Loucy (cell line): ENCODE measurements at regions not wholly inside any gene's neighbourhood (a gene's known extent, or its start where the extent isn't known, plus 50 kb on each side); places are given as distances from the start of the nearest gene placed in this dataset.

Experiments
- EZH2phosphoT487 ChIP-seq: fragments of 200-600 bp; IDR thresholded peaks from 2 replicates; pipeline ENCODE4 v1.6.1; 2018; ENCODE audit warnings: antibody characterized with exemption, mild to moderate bottlenecking, moderate library complexity, borderline replicate concordance
- TF ChIP-seq, protein P1 (sequence below): fragments of 200-600 bp; sonication (generic); conservative IDR thresholded peaks from 2 replicates; pipeline ENCODE4 v1.5.1; 2014; ENCODE audit warnings: mild to moderate bottlenecking, antibody characterized with exemption, low read length

DNA sequence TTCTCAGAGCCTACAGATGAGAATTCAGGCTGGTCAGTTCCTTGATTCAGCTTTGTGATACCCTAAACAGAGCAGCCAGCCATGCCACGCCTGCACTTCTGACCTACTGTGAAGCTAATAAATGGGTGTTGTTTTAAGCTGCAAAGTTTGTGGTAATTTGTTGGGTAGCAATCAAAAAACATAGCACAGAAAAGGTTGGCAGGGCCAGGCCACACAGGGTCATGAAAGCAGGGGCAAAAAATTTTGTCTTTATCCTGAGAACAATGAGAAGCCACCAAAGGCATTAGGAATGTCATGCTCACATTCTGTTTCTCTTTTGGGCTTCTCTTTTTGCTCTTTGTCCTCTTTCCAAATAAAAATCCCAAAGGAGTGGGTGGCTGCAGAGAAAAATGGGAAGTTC is 385.9 kb downstream of the TXNL1 start:
- TF ChIP-seq, protein P1, sequence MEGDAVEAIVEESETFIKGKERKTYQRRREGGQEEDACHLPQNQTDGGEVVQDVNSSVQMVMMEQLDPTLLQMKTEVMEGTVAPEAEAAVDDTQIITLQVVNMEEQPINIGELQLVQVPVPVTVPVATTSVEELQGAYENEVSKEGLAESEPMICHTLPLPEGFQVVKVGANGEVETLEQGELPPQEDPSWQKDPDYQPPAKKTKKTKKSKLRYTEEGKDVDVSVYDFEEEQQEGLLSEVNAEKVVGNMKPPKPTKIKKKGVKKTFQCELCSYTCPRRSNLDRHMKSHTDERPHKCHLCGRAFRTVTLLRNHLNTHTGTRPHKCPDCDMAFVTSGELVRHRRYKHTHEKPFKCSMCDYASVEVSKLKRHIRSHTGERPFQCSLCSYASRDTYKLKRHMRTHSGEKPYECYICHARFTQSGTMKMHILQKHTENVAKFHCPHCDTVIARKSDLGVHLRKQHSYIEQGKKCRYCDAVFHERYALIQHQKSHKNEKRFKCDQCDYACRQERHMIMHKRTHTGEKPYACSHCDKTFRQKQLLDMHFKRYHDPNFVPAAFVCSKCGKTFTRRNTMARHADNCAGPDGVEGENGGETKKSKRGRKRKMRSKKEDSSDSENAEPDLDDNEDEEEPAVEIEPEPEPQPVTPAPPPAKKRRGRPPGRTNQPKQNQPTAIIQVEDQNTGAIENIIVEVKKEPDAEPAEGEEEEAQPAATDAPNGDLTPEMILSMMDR: no peak
- no peak for TF ChIP-seq EZH2phosphoT487
